Stimulated activated naive CD8-positive, alpha-beta T cell treated with anti-CD3 and anti-CD28 coated beads, Interleukin-15, Interleukin-2, amounts not matched to agents 100 ng/mL and 50 ng/mL, for 24 hours (primary cell): ENCODE measurements at regions not wholly inside any gene's neighbourhood (a gene's known extent, or its start where the extent isn't known, plus 50 kb on each side); places are given as distances from the start of the nearest gene placed in this dataset.
"Not testable (repeated sequence)": the region's sequence is repeated elsewhere in the genome, so short reads cannot be mapped to it uniquely, and the experiment has no call there.

Source experiments
- H3K27ac Mint-ChIP-seq: one replicate; pipeline ENCODE4 v1.8.0; 2021; ENCODE audit warnings: mild to moderate bottlenecking, mixed read lengths
- H3K27me3 Mint-ChIP-seq: one replicate; pipeline ENCODE4 v1.8.0; 2021; ENCODE audit warnings: mixed read lengths
- H3K36me3 Mint-ChIP-seq: one replicate; pipeline ENCODE4 v1.8.0; 2021; ENCODE audit warnings: low read depth, mixed read lengths
- H3K4me1 Mint-ChIP-seq: one replicate; pipeline ENCODE4 v1.8.0; 2021; ENCODE audit warnings: low read depth, mixed read lengths
- H3K4me3 Mint-ChIP-seq: one replicate; pipeline ENCODE4 v1.8.0; 2021; ENCODE audit warnings: mild to moderate bottlenecking, mixed read lengths
- H3K9me3 Mint-ChIP-seq: one replicate; pipeline ENCODE4 v1.8.0; 2021; ENCODE audit warnings: mixed read lengths

DNA sequence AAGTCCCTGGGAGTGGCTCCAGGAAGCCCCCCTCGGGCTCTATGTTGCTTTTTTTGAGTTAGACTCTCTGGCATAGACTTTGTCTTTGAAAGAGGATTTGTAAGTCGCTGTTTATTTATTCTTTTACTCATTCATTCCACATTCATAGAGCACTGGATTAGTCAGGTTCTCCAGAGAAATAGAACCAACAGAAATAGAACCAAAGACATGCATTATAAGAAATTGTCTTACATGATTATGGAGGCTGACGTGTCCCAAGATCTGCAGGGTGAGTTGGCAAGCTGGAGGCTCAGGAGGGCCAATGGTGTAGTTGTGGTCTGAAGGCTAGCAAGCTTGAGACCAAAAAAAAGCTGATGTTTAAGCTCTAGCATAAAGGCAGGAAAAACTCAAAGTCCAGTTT is 98.3 kb upstream of the CHD6 start:
- Mint-ChIP-seq H3K9me3 (no peaks in the 10 kb centered on the region), H3K4me1 (no peaks in the 10 kb centered on the region), H3K27ac (no peak overlapping the region), H3K36me3 (no peaks in the 10 kb centered on the region), H3K27me3 (peaks cover 8% of the 10 kb centered on the region), H3K4me3 (no peak overlapping the region)

DNA sequence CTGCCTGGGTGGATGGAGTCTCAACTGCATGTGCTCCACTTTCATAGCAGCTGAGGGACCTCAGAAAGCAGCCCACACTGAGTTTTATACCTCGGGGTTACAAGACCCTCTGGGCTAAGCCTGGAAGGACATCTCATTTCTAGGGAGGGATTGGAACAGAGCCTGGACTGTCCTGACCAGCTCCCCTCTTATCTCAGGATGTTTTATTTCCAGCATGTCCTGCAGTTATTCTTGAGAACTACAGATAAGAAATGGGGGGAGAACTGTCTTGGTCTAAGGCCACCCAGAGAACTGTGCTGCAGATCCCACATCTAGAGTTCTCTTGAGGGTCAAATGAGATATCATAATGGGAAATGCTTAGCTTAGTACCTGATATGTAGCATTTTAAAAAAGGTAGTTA is 97.3 kb upstream of the CHD6 start:
- peaks cover 10% of the 10 kb centered on the region for H3K27me3 Mint-ChIP-seq
- H3K9me3 Mint-ChIP-seq, result no peaks in the 10 kb centered on the region
- no peaks in the 10 kb centered on the region for H3K4me1 Mint-ChIP-seq
- H3K27ac Mint-ChIP-seq, result no peak overlapping the region
- no peaks in the 10 kb centered on the region for H3K36me3 Mint-ChIP-seq
- H3K4me3 Mint-ChIP-seq, result no peak overlapping the region

DNA sequence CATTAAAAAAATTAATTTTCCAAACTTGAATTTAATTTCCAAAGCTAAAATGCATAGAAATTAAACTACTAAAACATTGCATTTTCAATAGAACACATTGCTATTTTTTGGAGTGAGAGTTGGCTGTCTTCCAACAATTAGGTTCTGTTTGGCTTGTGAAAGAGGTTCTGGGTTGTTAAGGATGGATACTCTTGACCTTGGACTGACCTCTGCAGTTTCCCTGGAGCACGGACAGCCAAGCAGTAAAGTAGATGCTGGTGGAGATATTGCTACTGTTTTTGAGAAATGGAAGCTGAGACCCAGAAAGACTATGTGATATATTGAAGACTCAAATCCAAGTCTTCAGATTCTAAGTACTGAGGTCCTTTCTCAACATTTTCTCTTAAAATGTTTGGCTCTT is 95.9 kb upstream of the CHD6 start:
- peaks cover 10% of the 10 kb centered on the region for H3K27me3 Mint-ChIP-seq

DNA sequence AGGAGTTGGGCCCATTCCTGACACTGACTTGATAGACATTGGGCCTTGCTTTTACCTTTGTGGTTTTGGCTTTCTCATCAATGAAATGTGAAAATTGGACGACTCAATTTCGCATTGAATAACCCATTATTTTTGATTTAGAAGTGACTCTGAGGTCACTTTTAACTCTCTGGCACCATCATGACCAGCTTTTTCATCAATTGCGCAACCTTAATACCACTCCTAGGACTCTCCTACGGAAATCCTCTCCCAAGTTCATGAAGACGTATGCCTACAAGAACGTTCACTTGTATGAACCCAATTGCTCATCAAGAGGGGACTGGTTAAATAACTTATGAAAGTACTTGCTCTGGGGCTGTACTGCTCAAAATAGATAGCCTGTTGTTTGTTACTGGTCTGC is 86.7 kb upstream of the CHD6 start:
- H3K4me3 Mint-ChIP-seq, result no peak overlapping the region
- H3K4me1 Mint-ChIP-seq, result no peaks in the 10 kb centered on the region
- H3K36me3 Mint-ChIP-seq, result no peaks in the 10 kb centered on the region
- H3K27ac Mint-ChIP-seq, result no peak overlapping the region
- H3K27me3 Mint-ChIP-seq, result no peaks in the 10 kb centered on the region
- no peaks in the 10 kb centered on the region for H3K9me3 Mint-ChIP-seq

More for the DNA sequence above, 95.9 kb upstream of the CHD6 start:
- no peaks in the 10 kb centered on the region for H3K9me3 Mint-ChIP-seq
- no peaks in the 10 kb centered on the region for H3K36me3 Mint-ChIP-seq
- H3K4me1 Mint-ChIP-seq, result no peaks in the 10 kb centered on the region
- H3K27ac Mint-ChIP-seq, result no peak overlapping the region
- no peak overlapping the region for H3K4me3 Mint-ChIP-seq

DNA sequence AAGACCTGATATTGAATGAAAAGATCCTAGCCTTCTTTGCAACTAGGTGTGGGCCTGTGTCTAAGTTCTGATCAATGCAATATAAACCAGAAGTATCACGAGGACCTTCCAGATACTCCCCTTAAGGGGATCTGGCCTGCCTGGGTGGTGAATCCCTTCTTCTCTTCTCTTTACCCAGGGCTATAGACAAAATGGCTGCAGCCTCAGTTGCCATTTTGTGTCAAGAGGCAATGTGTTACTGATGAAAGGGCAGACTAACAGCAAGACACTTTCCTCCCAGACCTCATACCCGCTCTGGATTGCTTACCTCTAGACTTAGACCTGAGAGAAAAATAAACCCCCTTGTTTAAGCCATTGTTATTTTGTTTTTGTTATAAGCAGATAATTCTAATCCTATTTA is 84.5 kb upstream of the CHD6 start:
- H3K4me1 Mint-ChIP-seq, result peaks cover under 1% of the 10 kb centered on the region
- H3K4me3 Mint-ChIP-seq, result no peak overlapping the region
- no peaks in the 10 kb centered on the region for H3K36me3 Mint-ChIP-seq
- no peaks in the 10 kb centered on the region for H3K27me3 Mint-ChIP-seq
- no peak overlapping the region for H3K27ac Mint-ChIP-seq
- H3K9me3 Mint-ChIP-seq, result no peaks in the 10 kb centered on the region

DNA sequence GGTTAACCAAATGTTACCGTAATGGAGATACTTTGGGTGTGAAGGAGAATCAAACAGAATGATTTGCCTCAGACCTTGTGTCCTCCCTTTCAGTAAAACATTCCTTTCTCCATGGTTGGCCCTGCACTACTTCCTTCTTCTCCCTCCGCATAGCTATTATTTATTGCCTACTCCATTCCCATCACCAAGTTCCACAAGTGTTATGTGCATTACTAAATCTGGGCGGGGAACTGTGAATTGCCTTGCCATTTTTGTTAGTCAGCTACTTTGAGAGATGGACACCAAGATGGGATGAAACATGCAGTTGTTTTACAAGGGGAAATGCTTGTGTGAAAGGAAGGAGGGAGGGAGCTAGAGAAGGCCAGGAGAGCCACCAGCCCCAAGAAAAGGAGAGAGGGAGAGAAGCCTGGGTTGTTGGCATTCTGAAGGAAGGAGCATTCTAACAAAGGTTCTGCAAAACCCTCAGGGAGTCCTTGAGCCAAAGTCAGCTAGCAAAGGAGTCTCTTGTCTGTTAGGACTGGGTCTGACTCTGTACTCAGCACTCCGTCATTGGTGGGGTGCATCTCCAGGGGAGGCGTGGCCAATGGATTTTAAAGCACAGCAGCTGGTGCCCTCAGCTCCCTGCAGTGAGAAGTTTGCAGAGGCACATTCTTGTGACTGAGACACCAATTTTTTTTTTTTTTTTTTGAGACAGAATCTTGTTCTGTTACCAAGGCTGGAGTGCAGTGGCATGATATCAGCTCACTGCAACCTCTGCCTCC is 83.6 kb upstream of the CHD6 start:
- Mint-ChIP-seq H3K27me3 (no peaks in the 10 kb centered on the region), H3K4me3 (no peak overlapping the region), H3K36me3 (no peaks in the 10 kb centered on the region), H3K4me1 (peaks cover 3% of the 10 kb centered on the region), H3K27ac (no peak overlapping the region), H3K9me3 (no peaks in the 10 kb centered on the region)

DNA sequence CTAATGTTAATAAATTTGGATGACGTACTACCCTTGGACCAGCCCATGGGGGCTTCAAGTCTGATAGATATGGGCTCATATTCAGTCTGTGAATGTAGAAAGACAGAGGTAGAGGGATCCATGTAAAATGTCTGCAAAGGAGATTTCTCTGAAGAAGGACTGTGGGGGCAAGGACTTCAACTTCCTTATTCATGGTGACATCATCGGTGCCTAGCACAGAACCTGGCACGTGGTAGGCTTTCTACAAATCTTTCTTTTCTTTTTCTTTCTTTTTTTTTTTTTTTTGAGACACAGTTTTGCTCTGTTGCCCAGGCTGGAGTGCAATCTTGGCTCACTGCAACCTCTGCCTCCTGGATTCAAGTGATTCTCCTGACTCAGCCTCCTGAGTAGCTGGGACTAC is 81.5 kb upstream of the CHD6 start:
- H3K4me3 Mint-ChIP-seq, H3K27me3 Mint-ChIP-seq, H3K4me1 Mint-ChIP-seq: not testable (repeated sequence)

DNA sequence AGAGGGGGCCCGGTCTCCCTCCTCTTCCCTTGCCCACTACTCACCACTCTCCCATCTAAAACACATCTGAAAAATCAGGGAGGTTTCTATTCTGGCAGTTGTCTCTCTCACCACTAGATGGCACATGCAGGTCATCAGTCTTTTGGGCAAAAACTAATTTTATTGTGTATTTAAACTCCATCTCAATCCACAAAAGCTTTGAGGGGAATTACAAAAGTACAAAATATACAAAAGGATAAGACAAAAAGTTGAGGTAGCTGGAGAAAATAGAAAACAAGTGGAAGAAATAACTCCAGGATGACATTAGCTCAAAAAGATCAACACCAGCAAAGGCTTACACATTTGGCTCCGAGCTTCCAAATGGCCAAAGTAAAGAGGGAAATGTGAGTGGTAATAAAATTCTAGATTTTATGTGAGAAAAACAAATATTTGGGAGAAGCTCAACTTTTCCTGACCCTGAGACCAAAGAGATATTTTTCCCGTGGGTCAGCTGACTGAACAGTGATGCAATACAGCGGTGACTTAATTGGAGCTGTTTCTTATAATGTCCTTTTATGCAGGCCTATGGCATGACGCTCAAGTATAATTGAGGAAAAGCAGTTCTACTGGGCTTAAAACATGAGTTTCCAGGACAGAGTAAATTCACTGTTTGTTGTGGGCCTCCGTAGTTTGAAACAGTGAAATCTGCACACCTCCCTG is 79.8 kb upstream of the CHD6 start:
- H3K27ac Mint-ChIP-seq, result no peak overlapping the region

More for the DNA sequence above, 81.5 kb upstream of the CHD6 start:
- H3K27ac Mint-ChIP-seq, H3K36me3 Mint-ChIP-seq, H3K9me3 Mint-ChIP-seq: not testable (repeated sequence)

DNA sequence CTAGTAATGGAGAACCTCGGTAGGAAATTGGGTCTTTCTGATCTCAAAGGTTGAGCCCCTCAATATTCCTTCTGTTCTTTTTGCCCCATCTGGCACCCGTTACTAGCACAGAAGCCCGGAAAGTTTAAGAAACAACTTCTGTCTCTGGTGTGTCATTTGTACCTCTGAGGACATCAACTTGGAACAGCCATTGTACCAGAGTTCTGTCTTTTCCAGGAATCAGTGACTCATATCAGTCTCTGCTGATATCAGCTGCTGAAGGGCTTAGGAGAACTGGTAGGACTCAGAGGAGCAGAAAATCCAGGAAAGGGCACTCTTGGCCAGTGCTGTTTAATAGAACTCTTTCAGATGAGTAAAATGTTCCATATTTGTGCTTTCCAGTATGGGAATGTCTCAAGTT is 78.3 kb upstream of the CHD6 start:
- H3K4me1 Mint-ChIP-seq, result peaks cover 14% of the 10 kb centered on the region
- H3K9me3 Mint-ChIP-seq, result no peaks in the 10 kb centered on the region
- no peak overlapping the region for H3K27ac Mint-ChIP-seq

More for the DNA sequence above, 79.8 kb upstream of the CHD6 start:
- Mint-ChIP-seq H3K9me3 (no peaks in the 10 kb centered on the region), H3K27me3 (no peaks in the 10 kb centered on the region), H3K36me3 (no peaks in the 10 kb centered on the region), H3K4me3 (no peak overlapping the region), H3K4me1 (peaks cover 8% of the 10 kb centered on the region)

DNA sequence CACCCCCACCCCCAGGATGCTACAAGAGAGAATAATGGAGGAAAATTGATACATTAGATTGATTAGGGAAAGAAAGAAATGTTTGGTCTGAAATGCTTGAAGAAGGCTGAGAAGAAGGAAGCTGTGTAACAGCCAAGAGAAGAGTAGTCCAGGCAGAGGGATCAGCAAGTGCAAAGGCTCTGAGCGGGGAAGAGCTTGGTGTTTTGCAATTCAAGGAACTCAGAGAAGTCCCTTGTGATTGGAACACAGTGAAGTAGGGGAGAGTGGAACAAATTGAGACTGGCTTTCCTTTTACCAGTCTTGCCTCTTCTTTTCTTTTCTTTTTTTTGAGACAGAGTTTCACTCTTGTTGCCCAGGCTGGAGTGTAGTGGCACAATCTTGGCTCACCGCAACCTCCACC is 76.6 kb upstream of the CHD6 start:
- Mint-ChIP-seq H3K4me1 (peaks cover 14% of the 10 kb centered on the region), H3K36me3 (no peaks in the 10 kb centered on the region), H3K27ac (no peak overlapping the region), H3K9me3 (no peaks in the 10 kb centered on the region), H3K27me3 (no peaks in the 10 kb centered on the region), H3K4me3 (no peak overlapping the region)

More for the DNA sequence above, 78.3 kb upstream of the CHD6 start:
- no peaks in the 10 kb centered on the region for H3K27me3 Mint-ChIP-seq
- H3K36me3 Mint-ChIP-seq, result no peaks in the 10 kb centered on the region
- H3K4me3 Mint-ChIP-seq, result no peak overlapping the region

DNA sequence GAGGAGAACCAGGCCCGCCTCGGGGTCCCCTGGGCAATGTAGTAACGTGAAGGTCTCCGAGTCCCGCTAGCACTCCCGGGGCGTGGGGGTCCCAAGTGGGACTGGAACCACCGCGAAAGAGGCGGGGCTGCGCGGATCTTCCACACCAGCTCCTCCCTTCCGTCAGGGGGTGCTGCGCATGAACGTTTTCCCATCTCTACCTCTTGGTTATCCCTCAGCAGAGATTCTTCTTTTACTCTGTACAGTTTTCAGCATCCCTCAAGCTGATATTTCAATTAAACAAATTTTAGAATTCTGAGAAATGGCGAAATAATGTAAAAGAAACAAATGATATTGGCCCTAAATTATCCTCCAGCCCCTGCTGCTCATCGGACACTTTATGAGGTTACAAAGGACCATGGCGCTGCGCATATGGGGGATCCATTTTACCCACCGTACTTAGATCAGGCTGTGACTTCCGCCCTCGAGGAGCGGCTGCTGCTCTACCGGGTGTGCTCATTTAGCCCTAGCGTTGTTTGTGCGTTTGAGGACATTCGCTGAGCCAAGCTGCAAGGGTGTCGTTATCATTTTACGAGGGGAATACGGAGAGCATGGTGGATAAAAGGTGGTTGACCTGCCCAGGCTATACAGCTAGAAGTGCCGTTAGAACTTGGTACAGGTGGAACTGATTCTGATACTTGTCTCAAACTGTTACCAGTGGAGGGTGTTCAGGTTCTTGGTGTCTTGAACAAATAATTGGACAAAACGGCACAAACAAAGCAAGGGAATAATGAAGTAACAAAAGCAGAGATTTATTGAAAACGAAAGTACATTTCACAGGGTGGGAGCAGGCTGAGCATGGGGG is 75.2 kb upstream of the CHD6 start:
- Mint-ChIP-seq H3K27me3 (no peaks in the 10 kb centered on the region), H3K36me3 (no peaks in the 10 kb centered on the region), H3K27ac (peak overlapping the region; percentile 95), H3K4me1 (peaks cover 14% of the 10 kb centered on the region), H3K9me3 (no peaks in the 10 kb centered on the region), H3K4me3 (peak overlapping the region; percentile 91)

DNA sequence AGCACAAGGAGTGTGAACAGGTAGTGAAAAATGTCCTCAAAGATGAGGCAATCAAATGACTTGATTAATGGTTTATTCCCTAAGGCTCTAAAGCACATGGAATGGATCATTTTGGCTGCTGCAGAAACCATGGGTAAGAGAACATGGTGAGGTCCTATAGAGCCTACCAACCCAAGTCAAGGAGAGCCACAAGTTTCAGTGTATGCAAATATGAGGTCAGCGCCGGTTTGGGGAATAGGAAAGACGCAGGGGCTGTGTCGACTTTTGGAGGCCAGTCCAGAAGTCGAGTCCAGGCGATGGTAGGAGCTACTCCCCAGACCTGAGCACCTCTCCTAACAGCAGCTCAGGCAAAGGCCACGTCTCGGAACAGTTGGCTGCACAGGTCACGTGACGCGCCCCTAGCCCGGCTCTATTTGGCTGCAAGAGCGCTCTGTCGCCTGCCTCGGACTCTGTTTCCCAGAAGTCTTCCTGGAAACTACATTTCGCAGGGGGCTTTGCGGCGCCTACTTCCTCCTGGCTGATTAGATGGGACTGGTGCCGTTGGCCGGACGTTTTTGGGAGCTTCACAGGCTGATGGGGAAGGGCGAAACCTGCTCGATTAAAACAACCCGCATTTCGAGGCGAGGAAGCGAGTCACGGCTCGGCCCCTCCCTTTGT is 74.4 kb upstream of the CHD6 start:
- peaks cover 13% of the 10 kb centered on the region for H3K4me1 Mint-ChIP-seq
- H3K9me3 Mint-ChIP-seq, result no peaks in the 10 kb centered on the region
- peaks cover under 1% of the 10 kb centered on the region for H3K27me3 Mint-ChIP-seq
- peak overlapping the region; percentile 91 for H3K4me3 Mint-ChIP-seq
- H3K27ac Mint-ChIP-seq, result peak overlapping the region; percentile 95
- H3K36me3 Mint-ChIP-seq, result no peaks in the 10 kb centered on the region

DNA sequence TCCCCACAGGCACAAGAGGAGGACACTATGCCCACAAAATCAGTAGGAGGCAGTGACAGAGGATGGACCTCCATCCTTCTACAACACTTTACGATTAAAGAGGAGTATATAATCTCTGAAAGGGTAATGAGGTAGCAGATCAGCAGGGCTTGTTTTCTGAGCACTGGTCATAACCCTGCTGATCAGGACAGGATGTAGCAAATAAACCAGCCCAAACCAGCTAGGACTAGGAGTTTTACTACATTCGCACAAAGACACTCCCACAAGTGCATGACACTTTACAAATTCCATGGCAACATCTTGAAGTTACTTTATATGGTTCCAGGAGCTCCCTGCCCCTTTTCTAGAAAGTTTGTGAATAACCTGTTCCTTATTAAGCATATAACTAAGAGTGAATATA is 73.3 kb upstream of the CHD6 start:
- H3K27ac Mint-ChIP-seq, result no peak overlapping the region
- H3K4me3 Mint-ChIP-seq, result no peak overlapping the region
- no peaks in the 10 kb centered on the region for H3K36me3 Mint-ChIP-seq
- H3K27me3 Mint-ChIP-seq, result peaks cover 9% of the 10 kb centered on the region
- H3K9me3 Mint-ChIP-seq, result no peaks in the 10 kb centered on the region
- H3K4me1 Mint-ChIP-seq, result peaks cover 11% of the 10 kb centered on the region

DNA sequence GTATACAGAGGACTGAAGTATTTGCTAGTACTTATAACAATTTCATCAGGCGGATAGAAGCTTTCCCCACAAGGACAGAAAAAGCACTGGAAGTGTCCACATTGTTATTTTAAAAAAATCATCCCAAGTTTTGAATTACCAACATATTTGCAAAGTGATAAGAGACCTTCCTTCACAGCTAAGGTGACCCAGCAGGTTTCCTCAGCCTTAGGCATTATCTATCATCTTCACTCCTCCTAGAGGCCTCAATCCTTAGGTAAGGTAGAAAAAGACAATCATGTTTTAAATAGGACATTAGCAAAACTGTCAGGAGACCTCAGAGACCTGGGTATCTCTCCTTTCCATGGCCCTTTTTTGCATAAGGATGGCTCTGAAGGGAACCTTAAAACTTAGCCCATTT is 72.5 kb upstream of the CHD6 start:
- Mint-ChIP-seq H3K9me3 (no peaks in the 10 kb centered on the region), H3K27me3 (peaks cover 16% of the 10 kb centered on the region), H3K4me1 (peaks cover 11% of the 10 kb centered on the region), H3K36me3 (no peaks in the 10 kb centered on the region), H3K27ac (no peak overlapping the region), H3K4me3 (no peak overlapping the region)

DNA sequence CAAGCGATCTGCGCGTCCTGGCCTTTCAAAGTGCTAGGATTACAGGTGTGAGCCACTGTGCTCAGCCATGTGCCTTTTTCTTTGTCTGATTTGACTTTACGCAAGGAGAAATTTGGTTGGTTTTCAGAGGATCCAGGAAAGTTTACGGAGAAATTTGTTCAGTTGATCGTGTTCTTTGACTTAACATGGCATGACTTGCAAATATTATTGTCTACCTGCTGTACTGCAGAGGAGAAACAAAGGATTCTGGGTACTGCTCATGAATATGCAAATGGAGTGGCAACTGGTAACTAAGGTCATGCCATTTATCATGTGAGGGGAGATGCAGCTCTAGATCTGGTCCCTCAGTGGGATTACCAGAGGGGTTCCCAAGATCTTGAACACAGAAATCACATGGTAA is 68.8 kb upstream of the CHD6 start:
- peaks cover 29% of the 10 kb centered on the region for H3K27me3 Mint-ChIP-seq
- H3K4me3 Mint-ChIP-seq, result no peak overlapping the region
- H3K4me1 Mint-ChIP-seq, result no peaks in the 10 kb centered on the region
- H3K36me3 Mint-ChIP-seq, result no peaks in the 10 kb centered on the region
- H3K27ac Mint-ChIP-seq, result no peak overlapping the region
- no peaks in the 10 kb centered on the region for H3K9me3 Mint-ChIP-seq
